ENCODE measurements at regions not wholly inside any gene's neighbourhood (a gene's known extent, or its start where the extent isn't known, plus 50 kb on each side); places are given as distances from the start of the nearest gene placed in this dataset.
"Not testable (repeated sequence)": the region's sequence is repeated elsewhere in the genome, so short reads cannot be mapped to it uniquely, and the experiment has no call there.

GRCh38 chr6:113018351-113019151, 671.4 kb downstream of the RFPL4B start:
- H3K27me3 Mint-ChIP-seq, result no peaks in the 10 kb centered on the region
- no peak for TF ChIP-seq CTCF (conservative IDR thresholded peaks at IDR 0.05)
- no peak overlapping the region for H3K4me3 Mint-ChIP-seq
- H3K4me1 Mint-ChIP-seq (ENCODE audit: unreplicated experiment), result peaks cover 6% of the 10 kb centered on the region
- H3K9me3 Mint-ChIP-seq, result no peaks in the 10 kb centered on the region
- DNase-seq (ENCODE audit: extremely low spot score, unreplicated experiment), result no peak
- H3K27ac Mint-ChIP-seq, result peak overlapping the region; percentile 56
- H3K36me3 Mint-ChIP-seq, result no peaks in the 10 kb centered on the region

GRCh38 chr6:113019176-113019575, 672.0 kb downstream of the RFPL4B start:
- DNase-seq (ENCODE audit: extremely low spot score, unreplicated experiment), result no peak
- Mint-ChIP-seq H3K27ac (peak overlapping the region; percentile 56), H3K36me3 (no peaks in the 10 kb centered on the region), H3K9me3 (no peaks in the 10 kb centered on the region), H3K27me3 (no peaks in the 10 kb centered on the region), H3K4me3 (no peak overlapping the region), H3K4me1 (ENCODE audit: unreplicated experiment) (peaks cover 6% of the 10 kb centered on the region)
- TF ChIP-seq CTCF (conservative IDR thresholded peaks at IDR 0.05), result no peak

- Mint-ChIP-seq H3K4me1 (ENCODE audit: unreplicated experiment) (no peaks in the 10 kb centered on the region), H3K27ac (no peak overlapping the region), H3K36me3 (no peaks in the 10 kb centered on the region), H3K4me3 (no peak overlapping the region), H3K9me3 (peaks cover 6% of the 10 kb centered on the region), H3K27me3 (no peaks in the 10 kb centered on the region)
- TF ChIP-seq CTCF (conservative IDR thresholded peaks at IDR 0.05), result no peak
- no peak for DNase-seq (ENCODE audit: extremely low spot score, unreplicated experiment)
Measured at GRCh38 chr6:113027780-113028179, 680.6 kb downstream of the RFPL4B start.

GRCh38 chr6:113029161-113029560, 682.0 kb downstream of the RFPL4B start:
- not testable (repeated sequence) for H3K9me3 Mint-ChIP-seq; H3K4me3 Mint-ChIP-seq; H3K36me3 Mint-ChIP-seq; H3K27ac Mint-ChIP-seq; H3K4me1 Mint-ChIP-seq (ENCODE audit: unreplicated experiment); H3K27me3 Mint-ChIP-seq; DNase-seq (ENCODE audit: extremely low spot score, unreplicated experiment)

- Mint-ChIP-seq H3K27ac (no peak overlapping the region), H3K36me3 (no peaks in the 10 kb centered on the region), H3K27me3 (peaks cover 5% of the 10 kb centered on the region), H3K4me1 (ENCODE audit: unreplicated experiment) (no peaks in the 10 kb centered on the region), H3K9me3 (peaks cover 6% of the 10 kb centered on the region), H3K4me3 (no peak overlapping the region)
- no peak for TF ChIP-seq CTCF (conservative IDR thresholded peaks at IDR 0.05)
- DNase-seq (ENCODE audit: extremely low spot score, unreplicated experiment), result no peak
Measured at GRCh38 chr6:113031591-113032238, 684.6 kb downstream of the RFPL4B start.

GRCh38 chr6:113039005-113039404, 691.9 kb downstream of the RFPL4B start:
- H3K9me3 Mint-ChIP-seq, result peaks cover 4% of the 10 kb centered on the region
- no peak for TF ChIP-seq CTCF (conservative IDR thresholded peaks at IDR 0.05)

More at GRCh38 chr6:113039005-113039404, 691.9 kb downstream of the RFPL4B start:
- DNase-seq (ENCODE audit: extremely low spot score, unreplicated experiment), result no peak
- no peak overlapping the region for H3K4me3 Mint-ChIP-seq
- no peaks in the 10 kb centered on the region for H3K4me1 Mint-ChIP-seq (ENCODE audit: unreplicated experiment)
- peaks cover 3% of the 10 kb centered on the region for H3K27me3 Mint-ChIP-seq
- no peak overlapping the region for H3K27ac Mint-ChIP-seq
- H3K36me3 Mint-ChIP-seq, result no peaks in the 10 kb centered on the region
